H9 (cell line): ENCODE measurements at regions not wholly inside any gene's neighbourhood (a gene's known extent, or its start where the extent isn't known, plus 50 kb on each side); places are given as distances from the start of the nearest gene placed in this dataset.

ENCODE experiments used
- DNase-seq: peaks from one replicate; pipeline ENCODE4 v3.0.0-alpha.2; 2017
- H2AFZ ChIP-seq: one replicate; pipeline ENCODE4 v1.6.1; 2013; ENCODE audit warnings: mild to moderate bottlenecking, low read length, control low read depth, moderate library complexity
- H2AK5ac ChIP-seq: 2 replicates; pipeline ENCODE4 v1.6.1; 2013; ENCODE audit warnings: low read length, control low read depth, mixed read lengths; ENCODE audit not compliant: insufficient read length
- H2BK120ac ChIP-seq: one replicate; pipeline ENCODE4 v1.6.1; 2013; ENCODE audit warnings: low read depth, mild to moderate bottlenecking, low read length, control low read depth, inconsistent platforms; ENCODE audit not compliant: poor library complexity, severe bottlenecking
- H2BK12ac ChIP-seq: 2 replicates; pipeline ENCODE4 v1.6.1; 2013; ENCODE audit warnings: low read length, control low read depth, mixed read lengths, low read depth; ENCODE audit not compliant: insufficient read length
- H2BK15ac ChIP-seq: 2 replicates; pipeline ENCODE4 v1.6.1; 2013; ENCODE audit warnings: low read depth, low read length, control low read depth
- H2BK20ac ChIP-seq: one replicate; pipeline ENCODE4 v1.6.1; 2013; ENCODE audit warnings: low read depth, mild to moderate bottlenecking, low read length, control low read depth, inconsistent platforms; ENCODE audit not compliant: poor library complexity, severe bottlenecking
- H2BK5ac ChIP-seq: 2 replicates; pipeline ENCODE4 v1.6.1; 2013; ENCODE audit warnings: low read length, control low read depth, mixed read lengths; ENCODE audit not compliant: insufficient read length
- H3K14ac ChIP-seq: 2 replicates; pipeline ENCODE4 v1.6.1; 2013; ENCODE audit warnings: low read length, control low read depth; ENCODE audit not compliant: insufficient read depth
- H3K18ac ChIP-seq: 2 replicates; pipeline ENCODE4 v1.6.1; 2013; ENCODE audit warnings: low read depth, mild to moderate bottlenecking, mixed read lengths, low read length, control low read depth; ENCODE audit not compliant: insufficient read length
- H3K23ac ChIP-seq: 2 replicates; pipeline ENCODE4 v1.6.1; 2013; ENCODE audit warnings: low read length, control low read depth, mixed read lengths, low read depth; ENCODE audit not compliant: insufficient read length
- H3K23me2 ChIP-seq: 2 replicates; pipeline ENCODE4 v1.6.1; 2013; ENCODE audit warnings: low read depth, mild to moderate bottlenecking, mixed read lengths, low read length, control low read depth; ENCODE audit not compliant: insufficient read length, poor library complexity, severe bottlenecking
- H3K27ac ChIP-seq: 2 replicates; pipeline ENCODE4 v1.5.1; 2013; ENCODE audit warnings: low read length, control low read depth, mixed read lengths, low read depth; ENCODE audit not compliant: insufficient read length
- H3K27me3 ChIP-seq: 2 replicates; pipeline ENCODE4 v1.6.1; 2013; ENCODE audit warnings: low read length, control low read depth, inconsistent platforms; ENCODE audit not compliant: insufficient read depth
- H3K4ac ChIP-seq: 2 replicates; pipeline ENCODE4 v1.6.1; 2013; ENCODE audit warnings: low read depth, mild to moderate bottlenecking, control low read depth, inconsistent platforms, low read length, moderate library complexity
- H3K4me1 ChIP-seq: 2 replicates; pipeline ENCODE4 v1.6.1; 2013; ENCODE audit warnings: low read length, control low read depth, inconsistent platforms; ENCODE audit not compliant: insufficient read depth
- H3K4me2 ChIP-seq: 2 replicates; pipeline ENCODE4 v1.6.1; 2013; ENCODE audit warnings: low read length, control low read depth, mixed read lengths; ENCODE audit not compliant: insufficient read length, insufficient read depth
- H3K56ac ChIP-seq: 2 replicates; pipeline ENCODE4 v1.6.1; 2013; ENCODE audit warnings: low read depth, mild to moderate bottlenecking, mixed read lengths, low read length, control low read depth; ENCODE audit not compliant: insufficient read length
- H3K79me1 ChIP-seq: 2 replicates; pipeline ENCODE4 v1.6.1; 2013; ENCODE audit warnings: low read depth, mild to moderate bottlenecking, moderate library complexity, low read length, control low read depth, inconsistent platforms; ENCODE audit not compliant: insufficient read depth, poor library complexity, severe bottlenecking
- H3K79me2 ChIP-seq: 2 replicates; pipeline ENCODE4 v1.6.1; 2013; ENCODE audit warnings: low read length, control low read depth, inconsistent platforms; ENCODE audit not compliant: insufficient read depth
- H3K9ac ChIP-seq: 2 replicates; pipeline ENCODE4 v1.6.1; 2013; ENCODE audit warnings: low read length, control low read depth, mixed read lengths; ENCODE audit not compliant: insufficient read length; ENCODE audit errors: extremely low read depth
- H3K9me3 ChIP-seq: one replicate; pipeline ENCODE4 v1.6.1; 2013; ENCODE audit warnings: low read depth, low read length, inconsistent platforms; ENCODE audit not compliant: control insufficient read depth
- H3T11ph ChIP-seq: one replicate; pipeline ENCODE4 v1.6.1; 2013; ENCODE audit warnings: mild to moderate bottlenecking, low read length, control low read depth, inconsistent platforms
- H4K20me1 ChIP-seq: one replicate; pipeline ENCODE4 v1.6.1; 2013; ENCODE audit not compliant: control insufficient read depth, insufficient read length, insufficient read depth
- H4K5ac ChIP-seq: 2 replicates; pipeline ENCODE4 v1.6.1; 2013; ENCODE audit warnings: low read depth, mild to moderate bottlenecking, mixed read lengths, low read length, control low read depth; ENCODE audit not compliant: insufficient read length
- H4K8ac ChIP-seq: replicated peaks from 2 replicates; pipeline ENCODE4 v1.6.1; 2013; ENCODE audit warnings: low read length, control low read depth, mixed read lengths, low read depth; ENCODE audit not compliant: insufficient read length
- H4K91ac ChIP-seq: 2 replicates; pipeline ENCODE4 v1.6.1; 2013; ENCODE audit warnings: low read depth, mild to moderate bottlenecking, moderate library complexity, mixed read lengths, low read length, control low read depth; ENCODE audit not compliant: insufficient read length
- H3K27ac Mint-ChIP-seq, 3 experiments: 2 replicates in 2 of 3; 3 replicates in 1 of 3; pipeline ENCODE4 v1.8.0; 2020 to 2021; ENCODE audit warnings: mixed read lengths in 3 of 3, mild to moderate bottlenecking in 1 of 3, moderate library complexity in 1 of 3
- H3K27me3 Mint-ChIP-seq: 2 replicates; pipeline ENCODE4 v1.8.0; 2021; ENCODE audit warnings: low read depth, mild to moderate bottlenecking, moderate library complexity, mixed read lengths
- H3K36me3 Mint-ChIP-seq, 3 experiments: 2 replicates in 2 of 3; 3 replicates in 1 of 3; pipeline ENCODE4 v1.8.0; 2020 to 2021; ENCODE audit warnings: low read depth in 3 of 3, mixed read lengths in 3 of 3; ENCODE audit not compliant: insufficient read depth in 1 of 3
- H3K4me1 Mint-ChIP-seq, 2 experiments: 2 replicates each; pipeline ENCODE4 v1.8.0; 2020; ENCODE audit warnings: mixed read lengths in 2 of 2
- H3K4me3 Mint-ChIP-seq, 2 experiments: 2 replicates in 1 of 2; 3 replicates in 1 of 2; pipeline ENCODE4 v1.8.0; 2020 to 2021; ENCODE audit warnings: mild to moderate bottlenecking in 2 of 2, mixed read lengths in 2 of 2, moderate library complexity in 1 of 2
- H3K9me3 Mint-ChIP-seq, 2 experiments: 2 replicates in 1 of 2; 3 replicates in 1 of 2; pipeline ENCODE4 v1.8.0; 2020; ENCODE audit warnings: mild to moderate bottlenecking in 2 of 2, mixed read lengths in 2 of 2, moderate library complexity in 1 of 2
- WGBS: extraction: QIAGEN DNeasy Blood & Tissue Kit; methylation state at CpG from one replicate; pipeline ENCODE4 v1.1.7; 2013; ENCODE audit warnings: missing lambda C conversion rate, low lambda C conversion rate, mixed read lengths; ENCODE audit not compliant: insufficient read length; ENCODE audit errors: extremely low coverage; 5-methylcytosine and 5-hydroxymethylcytosine counted together
- TF ChIP-seq, protein P1 (sequence below): fragments of 200-600 bp; sonication (generic); conservative IDR thresholded peaks from 3 replicates; pipeline ENCODE4 v1.8.0; 2021; ENCODE audit warnings: antibody characterized with exemption, mild to moderate bottlenecking

DNA sequence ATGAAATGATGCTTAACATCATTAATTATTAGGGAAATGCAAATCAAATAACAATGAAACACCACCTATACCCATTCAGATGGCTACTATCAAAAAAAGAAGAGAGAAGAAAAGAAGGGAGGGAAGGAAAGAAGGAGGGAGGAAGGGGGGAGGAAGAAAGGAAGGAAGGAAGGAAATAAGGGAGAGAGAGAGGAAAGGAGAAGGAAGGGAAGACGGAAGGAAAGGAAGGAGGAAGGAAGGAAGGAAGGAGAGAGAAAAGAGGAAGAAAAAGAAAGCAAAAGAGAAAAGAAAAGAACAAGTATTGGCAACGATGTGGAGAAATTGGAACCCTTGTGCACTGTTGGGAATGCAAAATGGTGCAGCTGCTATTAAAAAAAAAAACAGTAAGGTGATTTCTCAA is 363.3 kb downstream of the TNS1 start:
- H4K5ac ChIP-seq: no peak overlapping the region
- no peak overlapping the region for H2BK20ac ChIP-seq
- no peak overlapping the region for H3K9ac ChIP-seq
- H3K4me1 ChIP-seq: no peaks in the 10 kb centered on the region
- H2BK12ac ChIP-seq: no peak overlapping the region
- no peak overlapping the region for H2AFZ ChIP-seq
- no peak overlapping the region for H3K14ac ChIP-seq
- no peak overlapping the region for H3K27ac Mint-ChIP-seq
- H3K4me1 Mint-ChIP-seq: 0 out of 4 replicates have a peak, but pooled peaks cover 0 to 3% of the 10 kb centered on the region in 2 experiments
- no peak overlapping the region for H2BK120ac ChIP-seq
- H3K9me3 Mint-ChIP-seq: no peaks in the 10 kb centered on the region
- no peak overlapping the region for H3K4ac ChIP-seq
- H3K36me3 Mint-ChIP-seq: no peaks in the 10 kb centered on the region
- H3K4me3 Mint-ChIP-seq: no peak overlapping the region
- no peak overlapping the region for H3T11ph ChIP-seq
- no peak overlapping the region for H2AK5ac ChIP-seq
- H3K79me1 ChIP-seq: no peaks in the 10 kb centered on the region
- H2BK5ac ChIP-seq: no peak overlapping the region
- no peaks in the 10 kb centered on the region for H3K79me2 ChIP-seq
- no peak for DNase-seq
- H3K23ac ChIP-seq: no peak overlapping the region
- TF ChIP-seq, protein P1, sequence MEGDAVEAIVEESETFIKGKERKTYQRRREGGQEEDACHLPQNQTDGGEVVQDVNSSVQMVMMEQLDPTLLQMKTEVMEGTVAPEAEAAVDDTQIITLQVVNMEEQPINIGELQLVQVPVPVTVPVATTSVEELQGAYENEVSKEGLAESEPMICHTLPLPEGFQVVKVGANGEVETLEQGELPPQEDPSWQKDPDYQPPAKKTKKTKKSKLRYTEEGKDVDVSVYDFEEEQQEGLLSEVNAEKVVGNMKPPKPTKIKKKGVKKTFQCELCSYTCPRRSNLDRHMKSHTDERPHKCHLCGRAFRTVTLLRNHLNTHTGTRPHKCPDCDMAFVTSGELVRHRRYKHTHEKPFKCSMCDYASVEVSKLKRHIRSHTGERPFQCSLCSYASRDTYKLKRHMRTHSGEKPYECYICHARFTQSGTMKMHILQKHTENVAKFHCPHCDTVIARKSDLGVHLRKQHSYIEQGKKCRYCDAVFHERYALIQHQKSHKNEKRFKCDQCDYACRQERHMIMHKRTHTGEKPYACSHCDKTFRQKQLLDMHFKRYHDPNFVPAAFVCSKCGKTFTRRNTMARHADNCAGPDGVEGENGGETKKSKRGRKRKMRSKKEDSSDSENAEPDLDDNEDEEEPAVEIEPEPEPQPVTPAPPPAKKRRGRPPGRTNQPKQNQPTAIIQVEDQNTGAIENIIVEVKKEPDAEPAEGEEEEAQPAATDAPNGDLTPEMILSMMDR: no peak
- H3K4me2 ChIP-seq: no peak overlapping the region
- H3K56ac ChIP-seq: no peak overlapping the region
- H2BK15ac ChIP-seq: no peak overlapping the region
- no peak overlapping the region for H3K27ac ChIP-seq
- H3K23me2 ChIP-seq: no peaks in the 10 kb centered on the region
- WGBS: no CpG with 5 or more reads among the region's 2 CpGs
- no peaks in the 10 kb centered on the region for H3K9me3 ChIP-seq
- peaks cover 1% of the 10 kb centered on the region; the same call in 1 of the 2 replicates for H3K27me3 Mint-ChIP-seq
- no peak overlapping the region for H4K91ac ChIP-seq
- no peaks in the 10 kb centered on the region for H3K27me3 ChIP-seq
- no peaks in the 10 kb centered on the region for H4K20me1 ChIP-seq
- H4K8ac ChIP-seq: no peak overlapping the region
- H3K18ac ChIP-seq: no peak overlapping the region
